Calu3 (cell line): ENCODE measurements at regions not wholly inside any gene's neighbourhood (a gene's known extent, or its start where the extent isn't known, plus 50 kb on each side); places are given as distances from the start of the nearest gene placed in this dataset.

Experiments
- BruUV-seq: library from RNA; stranded (reverse); fragments of 400-500 nt; replicated peaks from 2 replicates; lab custom pipeline; 2021; lab: Mats Ljungman, UMichigan
- CTCF ChIA-PET: fragments of 300-600 bp; sonication (Branson Sonifier 250); formaldehyde crosslinking; loops from one replicate; lab custom pipeline; 2022; ENCODE audit warnings: antibody characterized with exemption; lab: Charles Lee
- DNase-seq: peaks from one replicate; pipeline ENCODE4 v3.0.0; 2022
- H3K27ac Mint-ChIP-seq: one replicate; pipeline ENCODE4 v1.8.0; 2022; ENCODE audit warnings: mixed read lengths; ENCODE audit not compliant: unreplicated experiment
- H3K27me3 Mint-ChIP-seq: one replicate; pipeline ENCODE4 v1.8.0; 2022; ENCODE audit warnings: mixed read lengths; ENCODE audit not compliant: unreplicated experiment
- H3K36me3 Mint-ChIP-seq: one replicate; pipeline ENCODE4 v1.8.0; 2022; ENCODE audit warnings: mild to moderate bottlenecking, moderate library complexity, mixed read lengths; ENCODE audit not compliant: insufficient read depth, unreplicated experiment
- H3K4me1 Mint-ChIP-seq: one replicate; pipeline ENCODE4 v1.8.0; 2022; ENCODE audit warnings: mild to moderate bottlenecking, low read depth, mixed read lengths; ENCODE audit not compliant: unreplicated experiment
- H3K4me3 Mint-ChIP-seq: one replicate; pipeline ENCODE4 v1.8.0; 2022; ENCODE audit warnings: mild to moderate bottlenecking, low read depth, moderate library complexity, mixed read lengths; ENCODE audit not compliant: unreplicated experiment
- H3K9me3 Mint-ChIP-seq: one replicate; pipeline ENCODE4 v1.8.0; 2022; ENCODE audit warnings: low read depth, mixed read lengths; ENCODE audit not compliant: unreplicated experiment
- CTCF ChIP-seq: fragments of 200-600 bp; IDR thresholded peaks from one replicate; pipeline ENCODE4 v1.8.0; 2022; ENCODE audit warnings: antibody characterized with exemption; ENCODE audit not compliant: unreplicated experiment
- intact Hi-C: fragments of 100-400 bp; cut with micrococcal nuclease; formaldehyde crosslinking; loops from one replicate; pipeline ENCODE4 v1.10.0; 2022; ENCODE audit not compliant: unreplicated experiment

GRCh38 chr17:79243603-79243990, 169.0 kb downstream of the ENGASE start:
- Mint-ChIP-seq H3K4me1 (no peaks in the 10 kb centered on the region), H3K9me3 (no peaks in the 10 kb centered on the region), H3K27ac (no peak overlapping the region), H3K36me3 (no peaks in the 10 kb centered on the region), H3K4me3 (no peak overlapping the region), H3K27me3 (peaks cover 95% of the 10 kb centered on the region)
- no TSS peak for BruUV-seq
- no peak for TF ChIP-seq CTCF
- CTCF ChIA-PET = no interaction called here
- no peak for DNase-seq
- intact Hi-C loops = no loop called here

- CTCF ChIA-PET = no interaction called here
- Mint-ChIP-seq H3K4me3 (no peak overlapping the region), H3K27me3 (peaks cover 100% of the 10 kb centered on the region), H3K4me1 (no peaks in the 10 kb centered on the region), H3K36me3 (no peaks in the 10 kb centered on the region), H3K27ac (no peak overlapping the region), H3K9me3 (no peaks in the 10 kb centered on the region)
- intact Hi-C loops = no loop called here
- DNase-seq = no peak
- TF ChIP-seq CTCF = no peak
- BruUV-seq = no TSS peak
These were observed 168.4 kb downstream of the ENGASE start for GRCh38 chr17:79242873-79243602.

GRCh38 chr17:79242393-79242792, 167.8 kb downstream of the ENGASE start:
- H3K4me1 Mint-ChIP-seq = no peaks in the 10 kb centered on the region
- CTCF ChIA-PET = interaction anchor here (0.7 kb wide), 1 partner anchor 12 kb away, joined by 5 read pairs; no protein-coding TSS in a partner anchor
- intact Hi-C loops = no loop called here
- no TSS peak for BruUV-seq
- no peaks in the 10 kb centered on the region for H3K36me3 Mint-ChIP-seq
- H3K4me3 Mint-ChIP-seq = no peak overlapping the region
- H3K9me3 Mint-ChIP-seq = no peaks in the 10 kb centered on the region
- H3K27me3 Mint-ChIP-seq = peaks cover 100% of the 10 kb centered on the region
- TF ChIP-seq CTCF = no peak
- no peak overlapping the region for H3K27ac Mint-ChIP-seq
- DNase-seq = no peak

GRCh38 chr17:79241616-79242015, 167.0 kb downstream of the ENGASE start:
- CTCF ChIA-PET = interaction anchor here (0.6 to 0.7 kb wide), 2 partner anchors 11 to 171 kb away, joined by 5 to 6 read pairs; no protein-coding TSS in a partner anchor
- Mint-ChIP-seq H3K4me3 (no peak overlapping the region), H3K27me3 (peaks cover 100% of the 10 kb centered on the region)

More at GRCh38 chr17:79241616-79242015, 167.0 kb downstream of the ENGASE start:
- no peak for DNase-seq
- no peak for TF ChIP-seq CTCF
- BruUV-seq = no TSS peak
- intact Hi-C loops = no loop called here
- Mint-ChIP-seq H3K9me3 (no peaks in the 10 kb centered on the region), H3K4me1 (no peaks in the 10 kb centered on the region), H3K27ac (no peak overlapping the region), H3K36me3 (no peaks in the 10 kb centered on the region)
